ENCODE measurements at regions not wholly inside any gene's neighbourhood (a gene's known extent, or its start where the extent isn't known, plus 50 kb on each side); places are given as distances from the start of the nearest gene placed in this dataset.

GRCh38 chr9:103839197-103839596 lies 254.9 kb upstream of the SMC2 start (continued):
- TF ChIP-seq CTCF (conservative IDR thresholded peaks at IDR 0.05; ENCODE audit: low read depth in 2 of 2), result no peak
- no peak for TF ChIP-seq ZNF331 (CRISPR knock-in tag; IDR thresholded peaks at IDR 0.05; ENCODE audit: low read depth)
- no peak for TF ChIP-seq CREB1 (CRISPR knock-in tag; IDR thresholded peaks at IDR 0.05; ENCODE audit: low read depth)
- no peak for TF ChIP-seq EZH2 (IDR thresholded peaks at IDR 0.05; ENCODE audit: low read depth, unreplicated experiment)
- no peak for TF ChIP-seq ZNF114 (CRISPR knock-in tag; IDR thresholded peaks at IDR 0.05)
- TF ChIP-seq JUNB (IDR thresholded peaks at IDR 0.05; ENCODE audit: unreplicated experiment), result no peak
- no peak for TF ChIP-seq POLR2AphosphoS5 (IDR thresholded peaks at IDR 0.05; ENCODE audit: low read depth)

GRCh38 chr9:103867886-103868285 lies 226.2 kb upstream of the SMC2 start:
- DNase-seq (ENCODE audit: low spot score), result no peak
- no peak overlapping the region for H2AFZ ChIP-seq
- H3K79me2 ChIP-seq (replicated peaks; ENCODE audit: insufficient read depth), result no peaks in the 10 kb centered on the region
- no peak overlapping the region for H3K27ac ChIP-seq (ENCODE audit: low read depth)
- no peaks in the 10 kb centered on the region for H4K20me1 ChIP-seq (replicated peaks; ENCODE audit: insufficient read depth)
- TF ChIP-seq STAT1 (IDR thresholded peaks at IDR 0.05; ENCODE audit: unreplicated experiment), result no peak
- H3K4me3 ChIP-seq, result no peak overlapping the region
- no peak for ATAC-seq
- Mint-ChIP-seq H3K27me3 (ENCODE audit: insufficient read depth, low read depth, poor library complexity) (no peaks in the 10 kb centered on the region), H3K4me3 (no peak overlapping the region), H3K9me3 (peaks cover 76% of the 10 kb centered on the region), H3K36me3 (ENCODE audit: low read depth) (peaks cover 3% of the 10 kb centered on the region; the same call in 2 of the 3 replicates), H3K4me1 (no peaks in the 10 kb centered on the region), H3K27ac (no peak overlapping the region)
- H3K4me1 ChIP-seq (ENCODE audit: insufficient read depth), result no peaks in the 10 kb centered on the region
- H3K27me3 ChIP-seq (ENCODE audit: insufficient read depth), result no peaks in the 10 kb centered on the region
- no peaks in the 10 kb centered on the region for H3F3A ChIP-seq (replicated peaks; ENCODE audit: low read depth)
- no peak overlapping the region for H3K4me2 ChIP-seq
- H3K9me2 ChIP-seq (ENCODE audit: insufficient read depth), result no peaks in the 10 kb centered on the region
- H3K36me3 ChIP-seq (ENCODE audit: insufficient read depth), result no peaks in the 10 kb centered on the region

GRCh38 chr9:103872811-103873210 lies 221.3 kb upstream of the SMC2 start:
- no peak for TF ChIP-seq POLR2AphosphoS5 (IDR thresholded peaks at IDR 0.05; ENCODE audit: low read depth)
- peak in 1 of 2 experiments; percentile 8; a peak in 2 of 4 replicates for TF ChIP-seq CTCF (conservative IDR thresholded peaks at IDR 0.05; ENCODE audit: low read depth in 2 of 2)
- no peak for TF ChIP-seq EZH2 (IDR thresholded peaks at IDR 0.05; ENCODE audit: low read depth, unreplicated experiment)
- no peak for TF ChIP-seq ZNF331 (CRISPR knock-in tag; IDR thresholded peaks at IDR 0.05; ENCODE audit: low read depth)
- no peak for TF ChIP-seq JUNB (IDR thresholded peaks at IDR 0.05; ENCODE audit: unreplicated experiment)
- TF ChIP-seq ETS1 (IDR thresholded peaks at IDR 0.05), result no peak
- Histone ChIP-seq H3F3A (replicated peaks; ENCODE audit: low read depth) (no peaks in the 10 kb centered on the region), H4K20me1 (replicated peaks; ENCODE audit: insufficient read depth) (no peaks in the 10 kb centered on the region), H2AFZ (no peak overlapping the region), H3K36me3 (ENCODE audit: insufficient read depth) (0 out of 2 replicates have a peak, but pooled peaks cover 3% of the 10 kb centered on the region), H3K9me2 (ENCODE audit: insufficient read depth) (no peaks in the 10 kb centered on the region), H3K4me3 (no peak overlapping the region), H3K4me2 (no peak overlapping the region), H3K4me1 (ENCODE audit: insufficient read depth) (no peaks in the 10 kb centered on the region), H3K27ac (ENCODE audit: low read depth) (no peak overlapping the region), H3K27me3 (ENCODE audit: insufficient read depth) (no peaks in the 10 kb centered on the region), H3K79me2 (replicated peaks; ENCODE audit: insufficient read depth) (no peaks in the 10 kb centered on the region)
- no peaks in the 10 kb centered on the region for H3K27me3 Mint-ChIP-seq (ENCODE audit: insufficient read depth, low read depth, poor library complexity)
- no peaks in the 10 kb centered on the region for H3K4me1 Mint-ChIP-seq
- DNase-seq (ENCODE audit: low spot score) (no peak), ATAC-seq (no peak)
- no peak overlapping the region for H3K27ac Mint-ChIP-seq
- peaks cover 81% of the 10 kb centered on the region for H3K9me3 Mint-ChIP-seq
- H3K4me3 Mint-ChIP-seq, result no peak overlapping the region
- peaks cover 11% of the 10 kb centered on the region; the same call in 2 of the 3 replicates for H3K36me3 Mint-ChIP-seq (ENCODE audit: low read depth)
